ENCODE measurements at regions not wholly inside any gene's neighbourhood (a gene's known extent, or its start where the extent isn't known, plus 50 kb on each side); places are given as distances from the start of the nearest gene placed in this dataset.
"Not testable (repeated sequence)": the region's sequence is repeated elsewhere in the genome, so short reads cannot be mapped to it uniquely, and the experiment has no call there.

DNA sequence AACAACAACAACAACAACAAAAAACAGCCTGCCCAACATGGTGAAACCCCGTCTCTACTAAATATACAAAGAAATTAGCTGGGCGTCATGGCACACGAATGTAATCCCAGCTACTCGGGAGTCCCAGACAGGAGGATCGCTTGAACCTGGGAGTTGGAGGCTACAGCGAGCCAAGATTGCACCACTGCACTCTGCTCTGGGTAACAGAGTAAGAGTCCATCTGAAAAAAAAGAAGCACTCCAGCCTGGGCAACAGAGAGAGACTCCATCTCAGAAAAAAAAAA is 344.1 kb upstream of the PLGLB2 start:
- H3K36me3 ChIP-seq (ENCODE audit: control insufficient read depth, insufficient read depth, low read length) = no peaks in the 10 kb centered on the region
- no peak overlapping the region for H3K4me3 ChIP-seq (ENCODE audit: low read depth, low read length)
- TF ChIP-seq, protein P1, sequence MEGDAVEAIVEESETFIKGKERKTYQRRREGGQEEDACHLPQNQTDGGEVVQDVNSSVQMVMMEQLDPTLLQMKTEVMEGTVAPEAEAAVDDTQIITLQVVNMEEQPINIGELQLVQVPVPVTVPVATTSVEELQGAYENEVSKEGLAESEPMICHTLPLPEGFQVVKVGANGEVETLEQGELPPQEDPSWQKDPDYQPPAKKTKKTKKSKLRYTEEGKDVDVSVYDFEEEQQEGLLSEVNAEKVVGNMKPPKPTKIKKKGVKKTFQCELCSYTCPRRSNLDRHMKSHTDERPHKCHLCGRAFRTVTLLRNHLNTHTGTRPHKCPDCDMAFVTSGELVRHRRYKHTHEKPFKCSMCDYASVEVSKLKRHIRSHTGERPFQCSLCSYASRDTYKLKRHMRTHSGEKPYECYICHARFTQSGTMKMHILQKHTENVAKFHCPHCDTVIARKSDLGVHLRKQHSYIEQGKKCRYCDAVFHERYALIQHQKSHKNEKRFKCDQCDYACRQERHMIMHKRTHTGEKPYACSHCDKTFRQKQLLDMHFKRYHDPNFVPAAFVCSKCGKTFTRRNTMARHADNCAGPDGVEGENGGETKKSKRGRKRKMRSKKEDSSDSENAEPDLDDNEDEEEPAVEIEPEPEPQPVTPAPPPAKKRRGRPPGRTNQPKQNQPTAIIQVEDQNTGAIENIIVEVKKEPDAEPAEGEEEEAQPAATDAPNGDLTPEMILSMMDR (IDR thresholded peaks at IDR 0.05; ENCODE audit: insufficient read depth, low read length, severe bottlenecking) = no peak
- no peak for FAIRE-seq
- no peak for DNase-seq (ENCODE audit: low read depth)
- no peaks in the 10 kb centered on the region for H3K27me3 ChIP-seq (ENCODE audit: control insufficient read depth, insufficient read depth, low read length)

DNA sequence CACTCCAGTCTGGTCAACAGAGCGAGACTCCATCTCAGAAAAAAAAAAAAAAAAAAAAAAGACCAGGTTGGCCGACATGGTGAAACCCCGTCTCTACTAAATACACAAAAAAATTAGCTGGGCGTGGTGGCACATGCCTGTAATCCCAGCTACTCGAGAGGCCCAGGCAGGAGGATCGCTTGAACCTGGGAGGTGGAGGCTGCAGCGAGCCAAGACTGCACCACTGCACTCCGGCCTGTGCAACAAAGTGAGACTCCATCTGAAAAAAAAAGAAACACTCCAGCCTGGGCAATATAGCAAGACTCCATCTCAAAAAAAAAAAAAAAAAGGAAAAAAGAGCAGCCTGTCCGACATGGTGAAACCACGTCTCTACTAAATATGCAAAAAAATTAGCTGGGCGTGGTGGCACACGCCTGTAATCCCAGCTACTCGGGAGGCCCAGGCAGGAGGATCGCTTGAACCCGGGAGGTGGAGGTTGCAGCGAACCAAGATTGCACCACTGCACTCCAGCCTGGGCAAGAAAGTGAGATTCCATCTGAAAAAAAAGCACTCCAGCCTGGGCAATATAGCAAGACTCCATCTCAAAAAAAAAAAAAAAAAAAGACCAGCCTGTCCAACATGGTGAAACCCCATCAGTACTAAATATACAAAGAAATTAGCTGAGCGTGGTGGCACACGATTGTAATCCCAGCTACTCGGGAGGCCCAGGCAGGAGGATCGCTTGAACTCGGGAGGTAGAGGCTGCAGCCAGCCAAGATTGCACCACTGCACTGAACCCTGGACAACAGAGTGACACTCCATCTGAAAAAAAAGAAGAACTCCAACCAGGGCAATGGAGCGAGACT is 343.3 kb upstream of the PLGLB2 start:
- H3K27me3 ChIP-seq (ENCODE audit: control insufficient read depth, insufficient read depth, low read length); H3K36me3 ChIP-seq (ENCODE audit: control insufficient read depth, insufficient read depth, low read length); DNase-seq (ENCODE audit: low read depth); FAIRE-seq; H3K4me3 ChIP-seq (ENCODE audit: low read depth, low read length): not testable (repeated sequence)

DNA sequence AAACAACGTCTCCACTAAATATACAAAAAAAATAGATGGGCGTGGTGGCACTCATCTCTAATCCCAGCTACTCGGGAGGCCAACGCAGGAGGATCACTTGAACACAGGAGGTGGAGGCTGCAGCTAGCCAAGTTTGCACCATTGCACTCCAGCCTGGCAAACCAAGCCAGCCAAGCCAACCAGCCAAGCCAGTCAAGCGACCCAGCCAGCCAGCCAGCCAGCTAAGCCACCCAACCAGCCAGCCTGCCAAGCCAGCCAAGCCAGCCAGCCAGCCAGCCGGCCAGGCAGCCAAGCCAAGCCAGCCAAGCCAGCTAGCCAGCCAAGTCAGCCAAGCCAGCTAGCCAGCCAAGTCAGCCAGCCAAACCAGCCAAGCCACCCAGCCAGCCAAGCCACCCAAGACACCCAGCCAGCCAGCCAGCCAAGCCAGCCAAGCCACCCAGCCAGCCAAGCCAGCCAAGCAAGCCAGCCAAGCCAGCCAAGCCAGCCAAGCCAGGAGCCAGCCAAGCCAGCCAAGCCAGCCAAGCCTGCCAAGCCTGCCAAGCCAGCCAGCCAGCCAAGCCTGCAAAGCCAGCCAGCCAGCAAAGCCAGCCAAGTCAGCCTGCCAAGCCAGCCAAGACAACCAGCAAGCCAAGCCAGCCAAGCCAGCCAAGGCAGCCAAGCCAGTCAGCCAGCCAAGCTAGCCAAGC is 342.2 kb upstream of the PLGLB2 start:
- not testable (repeated sequence) for H3K36me3 ChIP-seq (ENCODE audit: control insufficient read depth, insufficient read depth, low read length); H3K4me3 ChIP-seq (ENCODE audit: low read depth, low read length); DNase-seq (ENCODE audit: low read depth); FAIRE-seq; H3K27me3 ChIP-seq (ENCODE audit: control insufficient read depth, insufficient read depth, low read length)

DNA sequence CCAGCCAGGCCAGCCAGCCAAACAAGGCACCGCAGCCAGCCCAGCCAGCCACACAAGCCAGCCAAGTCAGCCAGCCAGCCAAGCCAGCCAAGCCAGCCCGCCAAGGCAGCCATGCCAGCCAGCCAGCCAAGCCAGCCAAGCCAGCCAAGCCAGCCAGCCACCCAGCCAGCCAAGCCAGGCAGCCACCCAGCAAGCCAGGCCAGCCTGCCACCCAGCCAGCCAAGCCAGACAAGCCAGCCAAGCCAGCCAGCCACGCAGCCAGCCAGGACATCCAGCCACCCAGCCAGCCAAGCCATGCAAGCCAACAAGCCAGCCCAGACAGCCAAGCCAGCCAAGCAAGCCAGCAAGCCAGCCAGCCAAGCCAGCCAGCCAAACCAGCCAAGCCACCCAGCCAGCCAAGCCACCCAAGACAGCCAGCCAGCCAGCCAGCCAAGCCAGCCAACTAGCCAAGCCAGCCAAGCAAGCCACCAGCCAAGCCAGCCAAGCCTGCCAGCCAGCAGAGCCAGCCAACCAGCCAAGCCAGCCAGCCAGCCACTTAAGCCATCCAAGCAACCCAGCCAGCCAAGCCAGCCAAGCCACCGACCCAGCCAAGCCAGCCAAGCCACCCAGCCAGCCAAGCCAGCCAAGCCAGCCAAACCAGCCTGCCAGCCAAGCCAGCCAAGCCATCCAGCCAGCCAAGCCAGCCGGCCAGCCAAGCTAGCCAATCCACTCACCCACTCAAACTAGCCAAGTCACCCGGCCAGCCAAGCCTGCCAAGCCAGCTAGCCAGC is 341.3 kb upstream of the PLGLB2 start:
- H3K36me3 ChIP-seq (ENCODE audit: control insufficient read depth, insufficient read depth, low read length); H3K4me3 ChIP-seq (ENCODE audit: low read depth, low read length); DNase-seq (ENCODE audit: low read depth); H3K27me3 ChIP-seq (ENCODE audit: control insufficient read depth, insufficient read depth, low read length); FAIRE-seq: not testable (repeated sequence)

DNA sequence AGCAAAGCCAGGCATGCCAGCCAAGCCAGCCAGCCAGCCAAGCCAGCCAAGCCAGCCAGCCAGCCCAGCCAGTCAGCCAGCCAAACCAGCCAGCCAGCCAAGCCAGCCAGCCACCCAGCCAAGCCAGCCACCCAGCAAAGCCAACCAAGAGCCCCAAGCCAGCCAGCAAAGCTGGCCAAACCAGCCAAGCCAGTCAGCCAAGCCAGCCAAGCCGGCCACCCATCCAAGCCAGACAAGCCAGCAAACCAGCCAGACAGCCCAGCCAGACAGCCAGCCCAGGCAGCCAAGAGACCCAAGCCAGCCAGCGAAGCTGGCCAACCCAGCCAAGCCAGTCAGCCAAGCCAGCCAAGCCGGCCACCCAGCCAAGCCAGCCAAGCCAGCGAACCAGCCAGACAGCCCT is 338.3 kb upstream of the PLGLB2 start:
- DNase-seq (ENCODE audit: low read depth); FAIRE-seq; H3K27me3 ChIP-seq (ENCODE audit: control insufficient read depth, insufficient read depth, low read length); H3K4me3 ChIP-seq (ENCODE audit: low read depth, low read length); H3K36me3 ChIP-seq (ENCODE audit: control insufficient read depth, insufficient read depth, low read length): not testable (repeated sequence)

DNA sequence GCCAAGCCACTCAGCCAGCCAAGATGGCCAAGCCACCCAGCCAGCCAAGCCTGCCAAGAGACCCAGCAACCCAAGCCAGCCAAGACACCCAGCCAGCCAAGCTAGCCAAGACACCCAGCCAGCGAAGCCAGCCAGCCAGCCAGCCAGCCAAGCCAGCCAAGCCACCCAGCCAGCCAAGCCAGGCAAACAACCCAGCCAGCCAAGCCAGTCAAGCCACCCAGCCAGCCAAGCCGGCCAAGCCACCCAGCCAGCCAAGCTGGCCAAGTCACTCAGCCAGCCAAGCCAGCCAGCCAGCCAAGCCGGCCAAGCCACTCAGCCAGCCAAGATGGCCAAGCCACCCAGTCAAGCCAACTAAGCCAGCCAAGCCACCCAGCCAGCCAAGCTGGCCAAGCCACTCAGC is 337.5 kb upstream of the PLGLB2 start:
- not testable (repeated sequence) for H3K36me3 ChIP-seq (ENCODE audit: control insufficient read depth, insufficient read depth, low read length); H3K27me3 ChIP-seq (ENCODE audit: control insufficient read depth, insufficient read depth, low read length); DNase-seq (ENCODE audit: low read depth); FAIRE-seq; H3K4me3 ChIP-seq (ENCODE audit: low read depth, low read length)

DNA sequence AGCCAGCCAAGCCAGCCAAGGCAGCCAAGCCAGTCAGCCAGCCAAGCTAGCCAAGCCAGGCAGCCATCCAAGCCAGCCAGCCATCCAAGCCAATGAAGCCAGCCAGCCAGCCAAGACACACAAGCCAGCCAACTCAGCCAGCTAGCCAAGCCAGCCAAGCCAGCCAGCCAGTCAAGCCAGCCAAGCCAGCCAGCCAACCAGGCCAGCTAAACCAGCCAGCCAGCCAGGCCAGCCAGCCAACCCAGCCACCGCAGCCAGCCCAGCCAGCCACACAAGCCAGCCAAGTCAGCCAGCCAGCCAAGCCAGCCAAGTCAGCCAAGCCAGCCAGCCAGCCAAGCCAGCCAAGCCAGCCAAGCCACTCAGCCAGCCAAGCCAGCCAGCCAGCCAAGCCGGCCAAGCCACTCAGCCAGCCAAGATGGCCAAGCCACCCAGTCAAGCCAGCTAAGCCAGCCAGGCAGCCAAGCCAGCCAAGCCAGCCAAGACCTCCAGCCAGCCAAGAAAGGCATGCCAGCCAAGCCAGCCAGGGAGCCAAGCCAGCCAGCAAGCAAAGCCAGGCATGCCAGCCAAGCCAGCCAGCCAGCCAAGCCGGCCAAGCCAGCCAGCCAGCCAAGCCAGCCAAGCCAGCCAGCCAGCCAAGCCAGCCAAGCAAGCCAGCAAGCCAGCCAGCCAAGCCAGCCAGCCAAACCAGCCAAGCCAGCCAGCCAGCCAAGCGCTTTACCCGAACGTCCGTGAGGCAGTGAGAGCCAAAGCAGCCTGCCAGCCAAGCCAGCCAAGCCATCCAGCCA is 335.7 kb upstream of the PLGLB2 start:
- not testable (repeated sequence) for H3K4me3 ChIP-seq (ENCODE audit: low read depth, low read length); DNase-seq (ENCODE audit: low read depth); FAIRE-seq; H3K36me3 ChIP-seq (ENCODE audit: control insufficient read depth, insufficient read depth, low read length); H3K27me3 ChIP-seq (ENCODE audit: control insufficient read depth, insufficient read depth, low read length)

DNA sequence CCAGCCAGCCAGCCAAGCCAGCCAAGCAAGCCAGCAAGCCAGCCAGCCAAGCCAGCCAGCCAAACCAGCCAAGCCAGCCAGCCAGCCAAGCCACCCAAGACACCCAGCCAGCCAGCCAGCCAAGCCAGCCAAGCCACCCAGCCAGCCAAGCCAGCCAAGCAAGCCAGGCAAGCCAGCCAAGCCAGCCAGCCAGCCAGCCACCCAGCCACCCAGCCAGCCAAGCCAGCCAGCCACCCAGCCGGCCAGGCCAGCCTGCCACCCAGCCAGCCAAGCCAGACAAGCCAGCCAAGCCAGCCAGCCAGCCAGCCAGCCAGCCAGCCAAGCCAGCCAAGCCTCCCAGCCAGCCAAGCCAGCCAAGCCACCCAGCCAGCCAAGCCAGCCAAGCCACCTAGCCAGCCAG is 333.6 kb upstream of the PLGLB2 start:
- not testable (repeated sequence) for H3K36me3 ChIP-seq (ENCODE audit: control insufficient read depth, insufficient read depth, low read length); DNase-seq (ENCODE audit: low read depth); H3K27me3 ChIP-seq (ENCODE audit: control insufficient read depth, insufficient read depth, low read length); FAIRE-seq; H3K4me3 ChIP-seq (ENCODE audit: low read depth, low read length)

DNA sequence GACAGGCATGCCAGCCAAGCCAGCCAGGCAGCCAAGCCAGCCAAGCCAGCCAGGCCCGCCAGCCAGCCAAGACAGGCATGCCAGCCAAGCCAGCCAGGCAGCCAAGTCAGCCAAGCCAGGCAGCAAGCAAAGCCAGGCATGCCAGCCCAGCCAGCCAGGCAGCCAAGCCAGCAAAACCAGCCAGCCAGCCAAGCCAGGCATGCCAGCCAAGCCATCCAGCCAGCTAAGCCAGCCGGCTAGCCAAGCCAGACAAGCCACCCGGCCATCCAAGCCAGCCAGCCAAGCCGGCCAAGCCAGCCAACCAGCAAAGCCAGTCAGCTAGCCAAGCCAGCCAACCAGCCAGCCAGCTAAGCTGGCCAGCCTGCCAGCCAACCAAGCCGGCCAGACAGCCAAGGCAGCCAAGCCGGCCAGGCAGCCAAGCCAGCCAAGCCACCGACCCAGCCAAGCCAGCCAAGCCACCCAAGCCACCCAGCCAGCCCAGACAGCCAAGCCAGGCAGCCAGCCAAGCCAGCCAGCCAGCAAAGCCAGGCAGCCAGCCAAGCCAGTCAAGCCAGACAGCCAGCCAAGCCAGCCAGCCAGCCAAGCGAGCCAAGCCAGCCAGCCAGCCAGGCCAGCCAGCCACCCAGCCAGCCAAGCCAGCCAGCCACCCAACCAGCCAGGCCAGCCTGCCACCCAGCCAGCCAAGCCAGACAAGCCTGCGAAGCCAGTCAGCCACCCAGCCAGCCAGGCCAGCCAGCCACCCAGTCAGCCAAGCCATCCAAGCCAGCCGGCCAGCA is 332.9 kb upstream of the PLGLB2 start:
- not testable (repeated sequence) for DNase-seq (ENCODE audit: low read depth); H3K36me3 ChIP-seq (ENCODE audit: control insufficient read depth, insufficient read depth, low read length); H3K27me3 ChIP-seq (ENCODE audit: control insufficient read depth, insufficient read depth, low read length); H3K4me3 ChIP-seq (ENCODE audit: low read depth, low read length)
- FAIRE-seq = peak; percentile 99

DNA sequence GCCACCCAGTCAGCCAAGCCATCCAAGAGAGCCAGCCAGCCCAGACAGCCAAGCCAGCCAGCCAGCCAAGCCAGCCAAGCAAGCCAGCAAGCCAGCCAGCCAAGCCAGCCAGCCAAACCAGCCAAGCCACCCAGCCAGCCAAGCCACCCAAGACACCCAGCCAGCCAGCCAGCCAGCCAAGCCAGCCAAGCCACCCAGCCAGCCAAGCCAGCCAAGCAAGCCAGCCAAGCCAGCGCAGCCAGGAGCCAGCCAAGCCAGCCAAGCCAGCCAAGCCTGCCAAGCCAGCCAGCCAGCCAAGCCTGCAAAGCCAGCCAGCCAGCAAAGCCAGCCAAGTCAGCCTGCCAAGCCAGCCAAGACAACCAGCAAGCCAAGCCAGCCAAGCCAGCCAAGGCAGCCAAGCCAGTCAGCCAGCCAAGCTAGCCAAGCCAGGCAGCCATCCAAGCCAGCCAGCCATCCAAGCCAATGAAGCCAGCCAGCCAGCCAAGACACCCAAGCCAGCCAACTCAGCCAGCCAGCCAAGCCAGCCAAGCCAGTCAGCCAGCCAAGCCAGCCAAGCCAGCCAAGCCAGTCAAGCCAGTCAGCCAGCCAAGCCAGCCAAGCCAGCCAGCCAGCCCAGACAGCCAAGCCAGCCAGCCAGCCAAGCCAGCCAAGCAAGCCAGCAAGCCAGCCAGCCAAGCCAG is 332.2 kb upstream of the PLGLB2 start:
- FAIRE-seq; H3K36me3 ChIP-seq (ENCODE audit: control insufficient read depth, insufficient read depth, low read length); H3K4me3 ChIP-seq (ENCODE audit: low read depth, low read length); DNase-seq (ENCODE audit: low read depth); H3K27me3 ChIP-seq (ENCODE audit: control insufficient read depth, insufficient read depth, low read length): not testable (repeated sequence)

DNA sequence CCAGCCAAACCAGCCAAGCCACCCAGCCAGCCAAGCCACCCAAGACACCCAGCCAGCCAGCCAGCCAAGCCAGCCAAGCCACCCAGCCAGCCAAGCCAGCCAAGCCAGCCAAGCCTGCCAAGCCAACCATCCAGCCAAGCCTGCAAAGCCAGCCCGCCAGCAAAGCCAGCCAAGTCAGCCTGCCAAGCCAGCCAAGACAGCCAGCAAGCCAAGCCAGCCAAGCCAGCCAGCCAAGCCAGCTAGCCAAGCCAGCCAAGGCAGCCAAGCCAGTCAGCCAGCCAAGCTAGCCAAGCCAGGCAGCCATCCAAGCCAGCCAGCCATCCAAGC is 331.7 kb upstream of the PLGLB2 start:
- not testable (repeated sequence) for DNase-seq (ENCODE audit: low read depth); H3K36me3 ChIP-seq (ENCODE audit: control insufficient read depth, insufficient read depth, low read length); FAIRE-seq

DNA sequence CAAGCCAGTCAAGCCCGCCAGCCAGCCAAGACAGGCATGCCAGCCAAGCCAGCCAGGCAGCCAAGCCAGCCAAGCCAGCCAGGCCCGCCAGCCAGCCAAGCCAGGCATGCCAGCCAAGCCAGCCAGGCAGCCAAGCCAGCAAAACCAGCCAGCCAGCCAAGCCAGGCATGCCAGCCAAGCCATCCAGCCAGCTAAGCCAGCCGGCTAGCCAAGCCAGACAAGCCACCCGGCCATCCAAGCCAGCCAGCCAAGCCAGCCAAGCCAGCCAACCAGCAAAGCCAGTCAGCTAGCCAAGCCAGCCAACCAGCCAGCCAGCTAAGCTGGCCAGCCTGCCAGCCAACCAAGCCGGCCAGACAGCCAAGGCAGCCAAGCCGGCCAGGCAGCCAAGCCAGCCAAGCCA is 330.7 kb upstream of the PLGLB2 start:
- peak; percentile 100 for FAIRE-seq
- DNase-seq (ENCODE audit: low read depth) = not testable (repeated sequence)

More for the DNA sequence above, 331.7 kb upstream of the PLGLB2 start:
- not testable (repeated sequence) for H3K4me3 ChIP-seq (ENCODE audit: low read depth, low read length); H3K27me3 ChIP-seq (ENCODE audit: control insufficient read depth, insufficient read depth, low read length)

More for the DNA sequence above, 330.7 kb upstream of the PLGLB2 start:
- not testable (repeated sequence) for H3K36me3 ChIP-seq (ENCODE audit: control insufficient read depth, insufficient read depth, low read length); H3K27me3 ChIP-seq (ENCODE audit: control insufficient read depth, insufficient read depth, low read length); H3K4me3 ChIP-seq (ENCODE audit: low read depth, low read length)

Measured in bronchial epithelial cell (primary cell).